GM21619 (cell line): ENCODE measurements at regions not wholly inside any gene's neighbourhood (a gene's known extent, or its start where the extent isn't known, plus 50 kb on each side); places are given as distances from the start of the nearest gene placed in this dataset.

Experiments
- ATAC-seq: cut with Tn5 transposase; IDR thresholded peaks from one replicate; pipeline ENCODE4 v1.9.1; 2021; ENCODE audit not compliant: unreplicated experiment

DNA sequence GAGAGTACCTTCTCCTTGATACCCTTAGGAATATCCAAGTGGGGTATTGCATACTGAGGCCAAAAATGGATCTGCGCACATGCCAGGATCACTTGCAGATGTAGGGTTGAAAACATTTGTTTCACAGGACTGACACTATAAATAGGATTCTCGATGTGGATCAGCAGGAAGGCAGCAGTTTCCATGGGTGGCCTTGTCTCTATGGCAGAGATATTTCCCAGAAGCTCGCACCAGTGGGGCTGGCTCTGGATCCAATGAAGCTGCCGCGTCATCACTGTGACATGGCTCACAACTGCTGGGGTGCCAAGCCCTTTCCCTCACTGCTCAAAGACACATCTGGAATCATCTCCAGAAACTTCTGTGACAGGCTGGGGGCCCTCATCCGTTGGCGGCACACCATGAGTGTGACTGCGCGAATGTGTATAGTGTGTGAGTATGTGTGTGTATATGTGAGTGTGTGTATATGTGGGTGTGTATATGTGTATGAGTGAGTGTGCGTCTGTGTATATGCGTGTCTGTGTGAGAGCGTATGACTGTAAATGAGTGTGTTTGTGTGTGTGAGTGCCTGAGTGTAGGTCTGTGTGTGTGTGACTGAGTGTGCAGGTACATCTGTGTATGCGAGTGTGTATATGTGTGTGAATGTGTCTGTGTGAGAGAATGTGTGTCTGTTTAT is 182.5 kb downstream of the GAS1 start:
- no peak for ATAC-seq

DNA sequence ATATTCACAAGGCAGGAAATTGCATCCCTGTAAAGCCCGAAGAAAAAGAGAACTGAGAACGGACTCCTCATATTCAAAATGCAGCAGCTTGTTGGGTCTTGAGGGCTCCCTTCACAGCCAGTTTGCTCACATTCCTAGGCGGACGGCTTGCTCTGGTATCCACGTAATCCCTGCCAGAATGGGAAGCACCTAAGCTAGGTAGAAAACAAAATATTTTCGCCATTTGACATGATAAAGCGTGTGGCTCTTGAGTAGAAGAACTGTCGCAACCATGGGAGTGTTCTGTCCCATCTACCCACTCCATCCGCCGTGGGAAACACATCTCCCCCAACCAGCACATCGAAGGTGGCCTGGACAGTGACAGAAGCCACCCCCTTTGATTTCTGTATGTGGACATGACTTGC is 183.1 kb downstream of the GAS1 start:
- no peak for ATAC-seq

DNA sequence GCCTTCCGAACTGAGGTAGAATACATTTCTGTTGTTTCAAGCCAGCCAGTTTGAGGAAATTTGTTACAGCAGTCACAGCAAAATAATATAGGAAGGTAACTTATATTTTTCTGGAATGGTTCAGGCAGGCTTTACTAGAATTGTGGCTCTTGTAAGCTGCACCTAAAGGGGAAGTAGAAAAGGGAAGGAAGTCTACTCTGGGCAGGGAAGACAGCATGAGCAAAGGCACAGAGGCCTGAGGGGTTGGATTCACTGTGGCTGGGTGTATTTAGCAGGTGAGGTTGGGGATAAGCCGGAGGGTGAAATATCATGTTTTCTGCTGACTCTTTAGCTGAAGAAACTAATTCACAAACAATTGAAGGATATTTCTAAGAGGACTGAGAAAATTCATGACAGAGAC is 183.5 kb downstream of the GAS1 start:
- ATAC-seq, result no peak

DNA sequence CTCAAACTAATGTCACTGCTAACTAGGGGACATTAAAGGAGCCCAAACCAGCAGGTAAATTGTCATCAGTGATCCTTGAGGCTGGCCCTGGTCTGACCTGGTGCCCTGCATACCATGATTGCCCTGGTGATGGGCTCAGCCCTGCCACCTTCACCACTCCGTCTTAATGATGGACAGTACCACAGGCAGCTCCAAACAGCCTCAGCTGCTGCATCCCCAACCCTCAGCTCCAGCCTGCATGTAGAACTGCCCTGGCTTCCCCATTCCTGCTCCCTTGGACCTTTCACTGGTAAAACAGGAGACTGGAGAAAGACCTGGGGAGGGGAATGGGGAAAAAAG is 190.0 kb downstream of the GAS1 start:
- ATAC-seq, result no peak

DNA sequence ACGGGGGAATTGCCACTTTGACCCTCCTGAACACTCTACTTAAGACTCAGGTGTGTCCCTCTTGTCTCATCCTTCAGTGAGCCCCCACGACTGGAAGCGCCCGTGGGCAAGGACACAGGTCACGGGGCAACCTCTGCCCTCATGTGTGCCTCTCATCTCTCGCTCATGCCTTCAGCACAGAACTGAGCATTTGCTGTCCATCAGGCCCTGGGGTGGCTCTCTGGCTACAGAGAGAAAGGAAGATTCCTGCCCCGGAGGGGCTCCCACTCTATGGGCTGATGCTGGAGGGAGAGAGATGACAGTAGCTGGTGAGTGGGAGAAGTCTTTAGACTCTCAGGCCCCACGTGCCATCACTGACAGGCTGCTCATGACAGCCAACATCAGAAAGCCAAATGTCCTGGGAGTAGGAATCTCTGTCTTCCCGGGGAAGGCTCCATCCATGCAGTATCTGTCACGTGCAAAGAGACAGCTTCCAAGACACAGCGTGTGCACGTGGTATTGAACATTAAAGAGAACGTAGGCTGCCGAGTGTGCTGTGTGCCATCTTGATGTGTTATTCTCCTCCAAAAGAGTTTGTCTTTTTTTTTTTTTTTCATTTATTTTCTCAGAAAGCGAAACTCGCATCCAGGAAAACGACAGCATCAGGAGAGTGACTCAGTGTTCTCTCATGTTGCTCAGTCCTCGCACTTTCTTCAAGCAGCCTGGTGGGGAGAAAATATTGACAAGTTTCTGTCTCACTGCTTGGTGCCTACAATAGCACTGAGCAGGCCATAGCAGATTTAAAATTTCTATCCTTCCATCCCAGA is 190.5 kb downstream of the GAS1 start:
- no peak for ATAC-seq

DNA sequence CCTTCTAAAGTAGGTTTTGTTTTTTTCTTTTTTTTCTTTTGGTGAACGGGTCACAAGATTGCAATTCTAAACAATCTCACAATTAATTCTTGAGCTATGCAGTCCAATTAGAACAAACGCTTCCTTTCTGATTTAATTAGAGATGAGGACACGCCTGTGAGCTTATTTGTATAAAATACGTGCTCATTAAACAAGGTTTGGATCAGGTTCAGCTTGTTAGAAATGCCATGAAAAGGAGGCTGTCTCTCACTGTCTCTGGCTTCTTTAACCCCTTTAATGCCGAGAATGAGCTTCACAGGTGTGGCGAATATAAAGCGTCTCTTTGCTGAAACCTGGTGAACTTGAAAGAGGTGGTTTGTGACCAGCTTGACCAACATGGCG is 191.8 kb downstream of the GAS1 start:
- no peak for ATAC-seq

DNA sequence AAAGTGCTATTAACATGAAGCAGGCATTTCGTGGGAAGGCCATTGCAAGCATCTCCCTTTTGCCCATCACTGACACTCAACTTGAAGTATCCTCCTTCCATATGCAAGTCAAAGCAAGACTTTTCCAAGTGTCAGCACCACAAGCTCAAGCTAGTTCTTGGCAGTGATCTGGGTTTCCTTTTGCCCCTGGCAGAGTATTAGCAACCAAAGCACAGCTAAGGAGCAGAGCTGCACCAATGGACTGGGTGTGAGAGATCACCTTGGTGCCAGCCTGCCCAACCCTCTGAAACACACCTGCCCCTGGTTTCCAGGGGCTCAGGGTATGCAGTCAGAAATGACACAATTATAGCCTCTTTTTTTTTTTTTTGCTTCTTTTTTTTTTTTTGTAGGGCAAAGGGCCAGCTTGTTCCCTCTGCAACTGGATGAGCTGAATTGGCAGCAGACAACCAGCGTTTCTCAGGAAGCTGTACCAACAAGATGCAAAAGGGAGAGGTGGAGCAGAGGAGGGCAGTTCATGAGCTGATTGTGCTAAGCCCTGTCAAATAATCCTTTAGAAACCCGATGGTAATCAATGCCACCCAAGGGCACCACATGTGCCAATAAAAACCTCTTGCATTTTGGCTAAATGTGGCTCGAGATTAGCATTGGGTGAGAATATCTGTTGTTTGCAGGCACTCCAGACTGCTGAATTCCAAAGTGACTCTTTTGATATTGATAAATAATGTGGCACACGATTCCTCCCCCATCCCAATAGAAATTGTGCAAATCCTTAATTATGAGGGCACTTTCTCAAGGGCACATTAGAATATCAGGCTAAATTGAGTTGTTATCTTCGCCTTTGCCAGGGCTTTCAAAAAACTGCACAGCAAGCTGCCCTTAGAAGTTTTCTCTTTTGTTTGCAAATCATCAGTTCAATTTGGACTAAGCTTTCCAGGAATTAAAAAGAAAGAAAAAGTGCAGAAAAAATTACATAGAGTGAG is 192.4 kb downstream of the GAS1 start:
- no peak for ATAC-seq

DNA sequence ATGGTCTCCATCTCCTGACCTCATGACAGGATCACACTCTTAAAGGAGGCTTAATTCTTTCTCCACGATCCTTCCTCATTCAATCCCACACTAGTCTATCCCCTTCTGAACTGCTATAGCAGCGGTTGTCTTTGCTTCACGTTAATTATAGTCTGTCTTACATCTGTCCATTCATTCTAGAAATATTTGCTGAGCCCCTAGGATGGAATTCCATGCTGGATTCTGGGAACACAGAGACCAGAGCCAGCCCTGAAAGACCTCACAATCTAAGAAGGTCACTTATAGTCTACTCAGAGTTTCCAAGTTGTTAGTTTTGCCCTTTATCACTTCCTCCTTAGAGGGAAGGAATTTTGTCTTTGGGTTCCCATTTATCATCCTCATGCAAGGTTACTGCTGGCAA is 193.5 kb downstream of the GAS1 start:
- ATAC-seq, result no peak

DNA sequence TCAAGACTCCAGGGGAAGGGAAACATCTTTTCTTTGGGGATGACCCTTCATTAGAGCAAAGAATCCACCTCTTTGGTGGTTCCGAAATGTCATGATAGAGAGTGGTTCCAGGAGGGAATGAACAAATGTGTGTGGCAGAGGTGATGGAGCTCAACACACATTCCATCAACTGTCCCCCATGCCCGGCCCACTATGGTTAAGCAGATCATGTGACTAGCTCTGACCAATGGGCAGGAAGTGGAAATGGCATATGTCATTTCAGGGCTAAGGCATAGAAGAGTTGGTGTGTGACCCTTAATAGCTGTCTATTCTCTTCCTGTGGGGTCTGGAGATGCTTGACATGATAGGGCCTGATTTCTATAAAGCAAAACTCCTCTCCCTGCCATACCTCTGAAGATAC is 194.6 kb downstream of the GAS1 start:
- no peak for ATAC-seq

DNA sequence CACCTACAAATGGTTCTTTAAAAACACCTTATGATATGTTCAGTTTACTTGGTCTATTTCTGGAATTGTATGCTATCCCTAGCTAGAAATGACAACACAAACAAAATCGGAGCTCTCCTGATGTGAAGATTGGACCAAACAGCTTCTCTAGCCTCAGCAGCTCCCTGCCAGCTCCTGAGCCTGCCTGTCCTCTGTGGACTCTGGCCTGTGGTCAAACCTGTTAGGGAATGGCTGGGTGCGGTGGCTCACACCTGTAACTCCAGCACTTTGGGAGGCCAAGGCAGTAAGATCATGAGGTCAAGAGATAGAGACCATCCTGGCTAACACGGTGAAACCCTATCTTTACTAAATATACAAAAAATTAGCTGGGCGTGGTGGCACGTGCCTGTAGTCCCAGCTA is 195.3 kb downstream of the GAS1 start:
- ATAC-seq, result no peak

DNA sequence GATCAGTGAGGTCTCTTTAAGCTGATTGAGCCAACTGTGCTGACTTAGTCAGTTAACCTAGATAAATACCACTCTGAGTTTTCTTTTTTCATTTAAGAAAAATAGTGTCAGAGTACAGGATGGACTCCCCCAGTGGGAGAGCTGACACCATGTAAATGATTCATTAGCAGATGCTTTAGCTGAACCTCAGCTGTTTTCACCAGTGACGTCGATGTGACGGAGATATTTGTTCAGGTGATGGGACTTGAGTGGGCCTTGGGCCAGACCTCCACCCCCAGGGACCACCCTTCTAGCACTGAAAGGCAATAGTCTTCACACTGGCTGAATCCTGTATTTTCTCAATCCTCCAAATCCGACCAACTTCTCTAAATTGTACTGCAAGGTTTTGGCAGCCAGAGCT is 196.1 kb downstream of the GAS1 start:
- no peak for ATAC-seq

DNA sequence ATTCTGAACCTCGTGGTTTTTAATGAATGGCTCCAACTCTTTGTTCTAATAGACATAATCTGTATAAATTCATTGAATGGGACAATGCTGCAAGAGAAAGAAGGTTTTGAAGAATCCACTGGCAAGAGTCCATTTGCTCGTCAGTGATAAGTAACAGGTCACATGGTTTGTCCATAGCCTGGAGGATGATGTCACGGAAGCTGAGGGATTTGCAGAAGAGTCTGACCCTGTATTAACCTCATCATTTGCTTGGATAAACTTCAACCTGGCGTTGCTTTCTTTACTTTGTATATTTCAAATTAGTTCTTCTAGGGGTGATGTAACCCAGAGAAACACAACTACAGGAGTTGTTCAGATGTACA is 197.4 kb downstream of the GAS1 start:
- ATAC-seq, result no peak

DNA sequence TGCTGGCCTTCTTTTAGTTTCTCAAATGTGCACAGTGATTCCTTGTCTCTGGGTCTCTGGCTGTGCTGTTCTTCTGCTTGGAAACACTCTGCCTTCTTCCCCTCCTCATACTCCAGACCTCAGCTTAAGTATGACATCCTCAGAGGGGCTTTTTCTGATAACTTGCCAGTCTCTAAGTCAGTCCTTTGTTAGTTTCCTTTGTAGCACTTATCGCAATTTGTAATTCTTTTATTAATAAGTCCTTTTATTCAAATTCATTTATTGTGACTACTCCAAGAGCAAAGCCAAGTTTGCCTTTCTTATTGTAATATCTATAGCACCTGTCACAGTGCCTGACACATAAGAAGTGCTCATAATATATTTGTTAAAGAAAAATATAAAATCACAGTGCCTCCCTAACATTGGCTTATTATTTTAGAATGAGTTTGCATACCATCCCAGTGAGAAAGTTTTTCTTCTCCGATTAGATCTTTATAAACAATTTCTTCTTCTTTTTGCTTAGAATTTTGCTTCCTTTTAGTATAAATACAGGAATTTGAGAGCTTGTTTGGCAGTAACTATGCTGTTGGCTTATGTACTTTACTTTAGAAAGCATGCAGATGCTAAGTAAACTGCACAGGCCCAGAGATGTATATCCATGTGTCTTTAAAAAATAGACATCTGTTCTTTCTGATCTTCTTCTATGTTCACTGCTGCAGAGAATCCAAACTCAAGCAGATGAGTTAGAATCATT is 198.0 kb downstream of the GAS1 start:
- no peak for ATAC-seq

DNA sequence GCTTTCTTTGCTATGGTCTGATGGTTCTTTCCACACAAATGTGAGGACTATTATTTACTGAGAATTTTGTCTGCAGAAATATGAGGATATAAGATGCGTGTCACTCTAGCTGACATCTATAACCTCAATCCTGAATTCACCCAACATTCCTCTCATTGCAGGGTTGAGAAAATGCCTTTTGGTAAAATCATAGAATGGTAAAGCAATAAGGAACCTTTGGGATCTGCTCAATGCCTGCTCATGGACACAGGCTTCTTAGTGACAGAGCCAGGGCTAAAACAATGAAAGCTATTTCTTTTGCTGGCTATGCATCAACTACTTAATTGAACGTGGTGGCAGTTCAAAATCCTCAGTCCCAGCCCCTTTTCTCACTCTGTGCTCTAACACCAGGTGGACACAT is 199.6 kb downstream of the GAS1 start:
- ATAC-seq, result no peak

DNA sequence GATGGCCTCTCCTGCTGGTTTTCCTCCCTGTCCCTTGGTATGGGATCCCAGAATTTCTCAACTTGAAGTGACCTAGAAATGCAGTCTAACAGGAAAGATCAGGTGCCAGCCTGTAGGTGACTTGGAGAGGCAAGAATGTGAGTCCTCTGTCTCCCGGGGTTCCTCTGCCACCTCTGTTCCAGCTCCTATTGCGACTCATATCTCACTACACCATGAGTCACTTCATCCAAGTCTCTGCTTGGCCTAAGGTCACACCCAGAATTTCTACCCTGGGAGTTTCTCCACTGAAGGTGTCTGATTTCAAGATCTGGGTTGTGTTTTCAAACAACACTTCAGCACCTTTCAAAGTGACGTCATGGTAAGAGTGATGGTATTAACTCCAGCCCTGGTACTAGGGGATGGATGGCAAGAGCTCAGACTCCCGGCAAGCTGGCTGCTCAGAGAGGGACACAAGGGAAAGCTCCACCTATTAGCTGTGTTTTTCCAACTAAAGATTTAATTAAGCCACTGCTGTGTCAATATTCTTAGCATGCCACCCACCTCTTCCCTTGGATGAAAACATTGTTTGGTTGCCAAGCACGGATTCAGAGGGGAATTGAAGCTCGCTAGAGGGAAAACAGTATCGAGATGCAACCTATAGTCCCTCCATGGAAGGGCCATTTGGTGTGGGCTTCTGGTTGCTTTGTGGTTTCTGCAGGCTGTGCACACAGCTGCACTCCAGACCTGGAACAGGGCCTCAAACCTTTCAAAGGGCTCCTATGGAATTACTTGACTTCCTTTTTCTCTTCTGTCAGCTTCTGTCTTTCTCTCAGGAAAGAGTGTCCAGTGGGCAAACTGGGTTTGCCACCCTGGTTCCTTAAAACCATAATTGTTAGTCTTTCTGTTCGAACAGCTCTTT is 205.7 kb downstream of the GAS1 start:
- ATAC-seq, result no peak

DNA sequence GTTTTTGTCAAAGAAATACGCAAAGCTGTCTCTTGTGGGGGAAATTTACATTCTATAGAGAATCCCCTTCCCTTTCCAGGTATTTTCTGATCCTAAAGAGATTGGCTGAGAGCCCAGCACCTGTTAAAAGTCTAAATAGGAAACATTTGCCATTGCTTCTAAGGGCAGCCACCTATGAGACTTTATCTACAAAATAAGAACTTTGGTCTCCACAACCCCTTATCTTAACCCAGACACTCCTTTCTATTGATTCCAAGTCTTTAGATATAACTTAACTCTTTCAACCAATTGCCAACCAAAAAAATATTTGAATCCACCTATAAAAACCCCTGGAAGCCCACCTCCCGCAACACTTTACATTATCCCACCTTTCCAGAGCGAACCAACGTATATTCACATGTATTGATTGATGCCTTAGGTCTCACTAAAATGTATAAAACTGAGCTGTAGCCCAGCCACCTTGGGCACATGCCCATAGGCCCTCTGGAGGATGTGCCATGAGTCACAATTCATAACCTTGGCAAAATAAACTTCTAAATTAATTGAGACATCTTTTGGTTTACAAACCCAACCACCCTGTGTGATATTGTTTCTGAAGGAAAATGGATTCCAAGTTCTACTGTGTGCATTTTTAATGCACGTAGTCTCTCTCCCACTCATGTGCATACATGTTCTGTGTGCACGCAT is 211.4 kb downstream of the GAS1 start:
- no peak for ATAC-seq

DNA sequence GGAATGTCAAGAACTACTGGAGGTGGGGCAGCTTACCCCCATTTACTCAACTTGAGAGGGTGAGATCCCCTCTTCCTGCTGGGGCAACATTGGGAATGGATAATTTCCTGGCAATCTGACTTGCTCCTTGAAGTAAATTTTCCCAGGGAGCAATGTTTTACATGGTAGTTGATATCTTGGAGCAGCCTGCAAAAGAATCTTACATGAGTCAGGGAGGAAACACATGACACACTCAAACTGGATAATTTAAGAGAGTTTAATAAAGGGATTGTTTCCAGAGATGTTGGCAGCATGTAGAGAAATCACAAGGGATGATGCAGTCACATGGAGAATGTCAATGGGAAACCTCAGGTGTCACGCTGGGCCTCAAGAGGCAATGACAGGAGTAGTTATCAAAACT is 212.5 kb downstream of the GAS1 start:
- no peak for ATAC-seq

DNA sequence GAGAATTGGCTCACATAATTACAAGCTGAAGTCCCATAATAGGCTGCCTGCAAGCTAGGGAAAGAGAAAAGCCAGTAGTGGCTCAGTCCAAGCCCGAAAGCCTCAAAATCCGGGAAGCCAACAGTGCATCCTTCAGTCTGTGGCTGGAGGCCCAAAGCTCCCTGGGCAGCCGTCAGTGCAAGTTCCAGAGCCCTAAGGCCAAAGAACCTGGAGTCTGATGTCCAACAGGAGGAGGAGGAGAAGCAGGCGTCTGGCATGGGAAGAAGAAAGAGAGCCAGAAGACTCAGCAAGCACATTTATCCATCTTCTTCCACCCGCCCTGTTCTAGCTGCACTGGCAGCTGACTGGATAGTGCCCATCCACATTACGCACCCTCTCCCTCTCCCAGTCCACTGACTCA is 213.4 kb downstream of the GAS1 start:
- no peak for ATAC-seq

DNA sequence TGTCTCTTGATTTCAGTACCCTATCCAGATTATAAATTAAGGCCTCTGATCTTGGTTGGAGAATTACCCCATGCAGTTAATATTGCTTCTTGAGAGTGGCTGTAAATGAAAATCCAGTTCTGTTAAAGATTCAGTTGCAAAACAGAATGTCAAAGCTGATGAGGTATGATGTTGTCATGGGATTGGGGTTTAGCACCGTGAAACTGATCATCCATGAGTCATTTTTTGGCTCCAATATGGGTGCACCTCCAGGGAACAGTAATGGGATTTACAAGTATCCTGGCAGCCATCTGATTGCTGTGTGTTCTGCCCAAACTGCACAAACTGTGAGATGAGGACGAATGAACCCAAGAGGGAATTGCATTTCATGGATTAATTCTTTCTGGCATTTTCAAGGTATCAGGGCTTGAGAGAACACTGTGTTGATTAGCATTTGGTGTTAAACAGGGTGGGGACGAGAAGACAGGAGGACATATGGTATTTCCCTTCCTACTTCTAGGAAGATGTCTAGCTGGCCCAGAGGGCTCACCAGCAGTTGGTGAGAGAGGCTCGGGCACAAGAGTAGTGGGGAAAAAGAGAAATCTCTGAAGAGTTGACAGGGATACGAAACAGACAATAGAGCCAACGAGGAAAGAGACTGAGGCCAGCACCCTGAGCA is 214.7 kb downstream of the GAS1 start:
- ATAC-seq, result no peak
